ENCODE measurements at regions not wholly inside any gene's neighbourhood (a gene's known extent, or its start where the extent isn't known, plus 50 kb on each side); places are given as distances from the start of the nearest gene placed in this dataset.

GRCh38 chr5:111676926-111677415 is 80.0 kb downstream of the NREP start:
- in situ Hi-C loops (cut with MboI; ENCODE audit: low pct_unique_long_range_greater_than_20kb, low sequenced_read_pairs): loop anchor here (25.0 kb wide), 1 partner anchor 460 kb away; no protein-coding TSS in a partner anchor
- no peak for DNase-seq

- no peak for DNase-seq
- in situ Hi-C loops (cut with MboI; ENCODE audit: low pct_unique_long_range_greater_than_20kb, low sequenced_read_pairs): loop anchor here (25.0 kb wide), 1 partner anchor 461 kb away; no protein-coding TSS in a partner anchor
These were observed 80.5 kb downstream of the NREP start for GRCh38 chr5:111676466-111676865.

GRCh38 chr5:111675201-111675934 is 81.6 kb downstream of the NREP start:
- in situ Hi-C loops (cut with MboI; ENCODE audit: low pct_unique_long_range_greater_than_20kb, low sequenced_read_pairs): loop anchor here (25.0 kb wide), 1 partner anchor 462 kb away; no protein-coding TSS in a partner anchor
- no peak for DNase-seq

GRCh38 chr5:111673891-111674626 is 82.9 kb downstream of the NREP start:
- no peak for DNase-seq
- in situ Hi-C loops (cut with MboI; ENCODE audit: low pct_unique_long_range_greater_than_20kb, low sequenced_read_pairs): no loop called here

- in situ Hi-C loops (cut with MboI; ENCODE audit: low pct_unique_long_range_greater_than_20kb, low sequenced_read_pairs): no loop called here
- DNase-seq: no peak
These were observed 84.9 kb downstream of the NREP start for GRCh38 chr5:111672099-111672498.

GRCh38 chr5:111670826-111671492 is 86.0 kb downstream of the NREP start:
- in situ Hi-C loops (cut with MboI; ENCODE audit: low pct_unique_long_range_greater_than_20kb, low sequenced_read_pairs): no loop called here
- no peak for DNase-seq

GRCh38 chr5:111668477-111669414 is 88.2 kb downstream of the NREP start:
- DNase-seq: no peak
- in situ Hi-C loops (cut with MboI; ENCODE audit: low pct_unique_long_range_greater_than_20kb, low sequenced_read_pairs): no loop called here

- DNase-seq: no peak
- in situ Hi-C loops (cut with MboI; ENCODE audit: low pct_unique_long_range_greater_than_20kb, low sequenced_read_pairs): no loop called here
These were observed 89.8 kb downstream of the NREP start for GRCh38 chr5:111667128-111667736.

- no peak for DNase-seq
- in situ Hi-C loops (cut with MboI; ENCODE audit: low pct_unique_long_range_greater_than_20kb, low sequenced_read_pairs): no loop called here
These were observed 100.4 kb downstream of the NREP start for GRCh38 chr5:111656580-111656979.

GRCh38 chr5:111655169-111655924 is 101.6 kb downstream of the NREP start:
- in situ Hi-C loops (cut with MboI; ENCODE audit: low pct_unique_long_range_greater_than_20kb, low sequenced_read_pairs): no loop called here
- DNase-seq: no peak

GRCh38 chr5:111653408-111653807 is 103.6 kb downstream of the NREP start:
- in situ Hi-C loops (cut with MboI; ENCODE audit: low pct_unique_long_range_greater_than_20kb, low sequenced_read_pairs): no loop called here
- DNase-seq: no peak

GRCh38 chr5:111649516-111649915 is 107.5 kb downstream of the NREP start:
- in situ Hi-C loops (cut with MboI; ENCODE audit: low pct_unique_long_range_greater_than_20kb, low sequenced_read_pairs): no loop called here
- no peak for DNase-seq

GRCh38 chr5:111645303-111645838 is 111.6 kb downstream of the NREP start:
- DNase-seq: no peak
- in situ Hi-C loops (cut with MboI; ENCODE audit: low pct_unique_long_range_greater_than_20kb, low sequenced_read_pairs): no loop called here

- in situ Hi-C loops (cut with MboI; ENCODE audit: low pct_unique_long_range_greater_than_20kb, low sequenced_read_pairs): no loop called here
These were observed 113.5 kb downstream of the NREP start for GRCh38 chr5:111643499-111643898.

GRCh38 chr5:111641533-111642233 is 115.3 kb downstream of the NREP start:
- in situ Hi-C loops (cut with MboI; ENCODE audit: low pct_unique_long_range_greater_than_20kb, low sequenced_read_pairs): no loop called here
- no peak for DNase-seq

More at GRCh38 chr5:111643499-111643898, 113.5 kb downstream of the NREP start:
- no peak for DNase-seq

GRCh38 chr5:111639912-111640311 is 117.1 kb downstream of the NREP start:
- no peak for DNase-seq
- in situ Hi-C loops (cut with MboI; ENCODE audit: low pct_unique_long_range_greater_than_20kb, low sequenced_read_pairs): no loop called here

- DNase-seq: no peak
- in situ Hi-C loops (cut with MboI; ENCODE audit: low pct_unique_long_range_greater_than_20kb, low sequenced_read_pairs): no loop called here
These were observed 120.3 kb downstream of the NREP start for GRCh38 chr5:111636736-111637135.

All from KBM-7 (cell line).